Heart left ventricle (tissue), 16 donors: ENCODE measurements at regions not wholly inside any gene's neighbourhood (a gene's known extent, or its start where the extent isn't known, plus 50 kb on each side); places are given as distances from the start of the nearest gene placed in this dataset.

Source experiments
- ATAC-seq, 4 donors: fragments of 200-7000 bp; cut with Tn5 transposase; one replicate each; pipeline ENCODE4 v1.9.1; 2020 to 2022; ENCODE audit warnings: moderate library complexity in 4 of 4, mild to moderate bottlenecking in 3 of 4, moderate number of reproducible peaks in 1 of 4
- DNase-seq, 5 donors: peaks; one replicate each; pipeline ENCODE4 v3.0.0-alpha.2; 2020
- H3K27ac ChIP-seq, 12 donors: fragments of 200-600 bp; sonication (generic) in 4 of 12; one replicate each; pipeline versions ENCODE4 v1.5.0 to v1.8.0; 2016 to 2022; ENCODE audit warnings: mild to moderate bottlenecking in 2 of 12
- H3K27me3 ChIP-seq, 9 donors: fragments of 200-600 bp; sonication (generic) in 2 of 9; one replicate each; pipeline versions ENCODE4 v1.5.1 to v1.8.0; 2016 to 2022; ENCODE audit warnings: mild to moderate bottlenecking in 3 of 9
- H3K36me3 ChIP-seq, 9 donors: fragments of 200-600 bp; sonication (generic) in 2 of 9; one replicate each; pipeline versions ENCODE4 v1.5.0 to v1.8.0; 2018 to 2022; ENCODE audit warnings: mild to moderate bottlenecking in 2 of 9
- H3K4me1 ChIP-seq, 12 donors: fragments of 200-600 bp; sonication (generic) in 4 of 12; one replicate each; pipeline versions ENCODE4 v1.5.0 to v1.8.0; 2016 to 2022; ENCODE audit warnings: mild to moderate bottlenecking in 3 of 12
- H3K4me3 ChIP-seq, 12 donors: fragments of 200-600 bp; sonication (generic) in 4 of 12; one replicate each; pipeline versions ENCODE4 v1.5.0 to v1.8.0; 2017 to 2022; ENCODE audit warnings: mild to moderate bottlenecking in 9 of 12, moderate library complexity in 4 of 12
- H3K9me3 ChIP-seq, 12 donors: fragments of 200-600 bp; sonication (generic) in 4 of 12; one replicate each; pipeline versions ENCODE4 v1.5.0 to v1.8.0; 2016 to 2022; ENCODE audit warnings: mild to moderate bottlenecking in 1 of 12
- POLR2A ChIP-seq, 2 donors: fragments of 450-650 bp; IDR thresholded peaks; one replicate each; pipeline ENCODE4 v1.6.1; 2017; ENCODE audit warnings: antibody characterized with exemption in 2 of 2, mild to moderate bottlenecking in 2 of 2, moderate library complexity in 2 of 2
- WGBS, 4 donors: extraction: QIAGEN DNeasy Blood & Tissue Kit in 2 of 4; methylation state at CpG; one replicate each; pipeline versions ENCODE4 v1.1.5 to v1.1.7; 2013 to 2018; 5-methylcytosine and 5-hydroxymethylcytosine counted together
- intact Hi-C, 10 donors: fragments of 100-400 bp; cut with DNase I; formaldehyde crosslinking; loops; one replicate each; pipeline versions ENCODE4 v1.11.1 to v1.14.2; 2022
- TF ChIP-seq, protein P1 (sequence below), 12 donors: fragments of 200-600 bp; sonication (generic) in 4 of 12; IDR thresholded peaks; one replicate each; pipeline versions ENCODE4 v1.5.0 to v1.8.0; 2018 to 2022; ENCODE audit warnings: antibody characterized with exemption in 12 of 12, mild to moderate bottlenecking in 5 of 12
- donor health status: ischemic (EF 13 %, LVEDD 7.1; RV severe dilation, severe dysfunction).
- donor health status: healthy with polysubstance abuse.
- donor health status: DM: no; HTN: yes; CAD: no.
- donor health status: DM: no; HTN: no; CAD: no.
- donor health status: ischemic (EF 25% LVEDD 6.9; RV normal size, moderate dysfunction).
- donor health status: ischemic (EF 25% LVEDD 5.7; RV mildly dilated, moderate dysfunction).
- donor health status: healthy.
- donor health status: DM: yes; HTN: yes; CAD: no.
- donor health status: ischemic (EF 35%, LVEDD 5.7; RV mildly dilated, moderate dysfunction).
- donor health status: nonischemic (EF 11% LVEDD 7.7; RV severe dilation, severe dysfunction).
- donor health status: DM: yes; HTN: yes; CAD: no.
- donor health status: PGD.
- donor health status: ischemic (EF 29% LVEDD 5.4; RV normal size, mild dysfunction).
- donor health status: nonischemic (EF 23%, LVEDD 6.1; RV moderate dilation, normal function).

DNA sequence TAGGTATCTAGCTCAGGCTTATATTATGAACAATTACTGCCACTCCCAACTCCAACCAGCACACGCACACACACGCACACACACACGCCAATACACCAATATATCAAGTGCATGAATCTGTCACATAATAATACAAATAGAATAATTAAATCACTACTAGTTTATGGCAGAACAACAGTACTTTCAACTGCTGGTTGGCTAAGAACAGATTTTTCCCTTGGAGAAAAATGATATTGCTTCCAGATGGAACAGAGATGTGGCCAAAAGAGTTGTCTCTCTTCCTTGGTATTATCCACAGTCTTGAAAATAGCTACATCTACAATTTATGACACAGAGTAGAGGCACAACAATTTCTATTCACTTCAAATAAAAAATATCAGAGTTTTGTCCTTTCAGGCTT, 538.3 kb upstream of the FAT3 start:
- WGBS, 4 donors: 80 to 91% (median 86%) methylated on average over 3 of the region's 3 CpGs
- Histone ChIP-seq H3K36me3 (no peaks in the 10 kb centered on the region), H3K27ac (no peak overlapping the region)

DNA sequence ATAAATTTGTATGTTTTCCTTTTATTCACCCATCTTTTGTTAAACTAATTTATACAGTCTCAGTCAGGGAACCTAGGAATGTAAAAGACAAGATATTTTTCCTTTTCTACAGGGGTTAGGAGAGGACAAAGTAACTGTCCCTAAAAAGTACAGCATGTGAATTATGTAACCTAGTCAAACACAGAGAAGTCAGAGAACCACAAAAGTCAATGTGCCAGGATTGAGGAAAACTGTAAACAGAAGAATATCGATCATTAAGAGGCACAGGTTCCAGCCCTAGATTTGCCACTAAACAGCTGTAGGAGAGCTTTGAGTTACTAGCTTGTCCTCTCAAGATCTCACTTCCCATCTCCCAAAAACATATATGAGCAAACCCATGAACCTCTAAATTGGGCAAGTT, 550.9 kb upstream of the FAT3 start:
- intact Hi-C loops: no loop called here
- Histone ChIP-seq H3K27me3 (no peaks in the 10 kb centered on the region), H3K27ac (no peak overlapping the region), H3K4me1 (no peaks in the 10 kb centered on the region), H3K4me3 (no peak overlapping the region), H3K9me3 (peaks cover 0 to 4% (median 0%) of the 10 kb centered on the region in 12 donors), H3K36me3 (no peaks in the 10 kb centered on the region)
- DNase-seq (no peak), ATAC-seq (no peak)
- WGBS, 4 donors: 92 to 94% (median 93%) methylated on average over 1 of the region's 1 CpG
- TF ChIP-seq POLR2A (IDR thresholded peaks at IDR 0.05): no peak
- TF ChIP-seq, protein P1, sequence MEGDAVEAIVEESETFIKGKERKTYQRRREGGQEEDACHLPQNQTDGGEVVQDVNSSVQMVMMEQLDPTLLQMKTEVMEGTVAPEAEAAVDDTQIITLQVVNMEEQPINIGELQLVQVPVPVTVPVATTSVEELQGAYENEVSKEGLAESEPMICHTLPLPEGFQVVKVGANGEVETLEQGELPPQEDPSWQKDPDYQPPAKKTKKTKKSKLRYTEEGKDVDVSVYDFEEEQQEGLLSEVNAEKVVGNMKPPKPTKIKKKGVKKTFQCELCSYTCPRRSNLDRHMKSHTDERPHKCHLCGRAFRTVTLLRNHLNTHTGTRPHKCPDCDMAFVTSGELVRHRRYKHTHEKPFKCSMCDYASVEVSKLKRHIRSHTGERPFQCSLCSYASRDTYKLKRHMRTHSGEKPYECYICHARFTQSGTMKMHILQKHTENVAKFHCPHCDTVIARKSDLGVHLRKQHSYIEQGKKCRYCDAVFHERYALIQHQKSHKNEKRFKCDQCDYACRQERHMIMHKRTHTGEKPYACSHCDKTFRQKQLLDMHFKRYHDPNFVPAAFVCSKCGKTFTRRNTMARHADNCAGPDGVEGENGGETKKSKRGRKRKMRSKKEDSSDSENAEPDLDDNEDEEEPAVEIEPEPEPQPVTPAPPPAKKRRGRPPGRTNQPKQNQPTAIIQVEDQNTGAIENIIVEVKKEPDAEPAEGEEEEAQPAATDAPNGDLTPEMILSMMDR (IDR thresholded peaks at IDR 0.05): no peak

More for the DNA sequence above, 538.3 kb upstream of the FAT3 start:
- Histone ChIP-seq H3K4me3 (no peak overlapping the region), H3K9me3 (peaks cover 0 to 8% (median 0%) of the 10 kb centered on the region in 12 donors), H3K27me3 (no peaks in the 10 kb centered on the region), H3K4me1 (no peaks in the 10 kb centered on the region)
- ATAC-seq: no peak
- no peak for TF ChIP-seq POLR2A (IDR thresholded peaks at IDR 0.05)
- TF ChIP-seq, protein P1 (IDR thresholded peaks at IDR 0.05): no peak
- intact Hi-C loops: no loop called here
- DNase-seq: no peak

DNA sequence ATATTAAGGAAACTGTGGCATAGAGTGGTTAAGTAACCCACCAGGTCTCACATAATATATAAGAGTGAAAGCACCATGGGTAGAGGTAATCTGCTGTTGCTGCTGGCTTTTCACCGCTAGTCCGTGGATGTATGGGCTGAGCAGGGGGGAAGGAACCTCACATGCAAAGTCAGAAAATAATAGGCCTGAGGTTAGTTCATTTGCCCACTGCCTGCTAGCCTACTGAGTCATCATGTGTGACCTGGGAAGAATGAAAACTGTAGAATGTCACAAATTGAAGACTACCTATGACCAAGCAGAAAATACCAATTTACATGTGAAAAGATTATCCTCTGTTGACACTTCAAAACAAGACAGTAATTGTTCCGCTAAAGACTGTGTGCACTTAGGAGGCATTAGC, 560.1 kb upstream of the FAT3 start:
- Histone ChIP-seq H3K27me3 (no peaks in the 10 kb centered on the region), H3K27ac (no peak overlapping the region), H3K4me1 (no peaks in the 10 kb centered on the region), H3K4me3 (no peak overlapping the region), H3K9me3 (peaks cover 0 to 4% (median 0%) of the 10 kb centered on the region in 12 donors), H3K36me3 (no peaks in the 10 kb centered on the region)
- no peak for ATAC-seq
- WGBS, 4 donors: 76 to 82% (median 81%) methylated on average over 3 of the region's 3 CpGs
- DNase-seq: no peak
- no peak for TF ChIP-seq POLR2A (IDR thresholded peaks at IDR 0.05)
- TF ChIP-seq, protein P1 (IDR thresholded peaks at IDR 0.05): no peak
- intact Hi-C loops: no loop called here

DNA sequence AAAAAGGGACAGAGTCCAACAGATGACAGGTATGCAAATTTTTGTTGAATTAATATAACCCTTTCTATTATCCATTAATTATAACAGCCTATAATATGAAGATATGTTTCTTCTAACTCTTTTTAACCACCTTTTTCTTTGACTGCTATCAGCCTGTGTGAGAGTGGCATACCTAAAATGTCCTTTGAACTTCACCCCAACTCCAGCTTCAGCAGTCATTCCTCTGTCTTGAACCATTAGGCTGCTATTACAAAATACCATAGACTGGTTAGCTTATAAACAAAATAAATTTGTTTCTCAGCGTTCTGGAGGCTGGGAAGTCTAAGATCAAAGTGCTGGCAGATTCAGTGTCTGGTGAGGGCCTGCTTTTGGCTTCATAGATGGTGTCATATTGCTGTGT, 564.6 kb upstream of the FAT3 start:
- H3K4me3 ChIP-seq: no peak overlapping the region
- no peaks in the 10 kb centered on the region for H3K4me1 ChIP-seq
- intact Hi-C loops: no loop called here
- ATAC-seq (no peak), DNase-seq (no peak)
- no peaks in the 10 kb centered on the region for H3K9me3 ChIP-seq
- WGBS, 4 donors: 52 to 66% (median 58%) methylated on average over 1 of the region's 1 CpG
- H3K27me3 ChIP-seq: no peaks in the 10 kb centered on the region
- no peak overlapping the region for H3K27ac ChIP-seq
- no peak for TF ChIP-seq POLR2A (IDR thresholded peaks at IDR 0.05)
- TF ChIP-seq, protein P1 (IDR thresholded peaks at IDR 0.05): no peak
- H3K36me3 ChIP-seq: no peaks in the 10 kb centered on the region
